HG03139 (cell line): ENCODE measurements at regions not wholly inside any gene's neighbourhood (a gene's known extent, or its start where the extent isn't known, plus 50 kb on each side); places are given as distances from the start of the nearest gene placed in this dataset.

Source experiments
- ATAC-seq: cut with Tn5 transposase; IDR thresholded peaks from one replicate; pipeline ENCODE4 v1.9.1; 2021; ENCODE audit not compliant: unreplicated experiment

- ATAC-seq = no peak
Measured at GRCh38 chr10:78912361-78913218, 156.2 kb upstream of the ZMIZ1 start.

DNA sequence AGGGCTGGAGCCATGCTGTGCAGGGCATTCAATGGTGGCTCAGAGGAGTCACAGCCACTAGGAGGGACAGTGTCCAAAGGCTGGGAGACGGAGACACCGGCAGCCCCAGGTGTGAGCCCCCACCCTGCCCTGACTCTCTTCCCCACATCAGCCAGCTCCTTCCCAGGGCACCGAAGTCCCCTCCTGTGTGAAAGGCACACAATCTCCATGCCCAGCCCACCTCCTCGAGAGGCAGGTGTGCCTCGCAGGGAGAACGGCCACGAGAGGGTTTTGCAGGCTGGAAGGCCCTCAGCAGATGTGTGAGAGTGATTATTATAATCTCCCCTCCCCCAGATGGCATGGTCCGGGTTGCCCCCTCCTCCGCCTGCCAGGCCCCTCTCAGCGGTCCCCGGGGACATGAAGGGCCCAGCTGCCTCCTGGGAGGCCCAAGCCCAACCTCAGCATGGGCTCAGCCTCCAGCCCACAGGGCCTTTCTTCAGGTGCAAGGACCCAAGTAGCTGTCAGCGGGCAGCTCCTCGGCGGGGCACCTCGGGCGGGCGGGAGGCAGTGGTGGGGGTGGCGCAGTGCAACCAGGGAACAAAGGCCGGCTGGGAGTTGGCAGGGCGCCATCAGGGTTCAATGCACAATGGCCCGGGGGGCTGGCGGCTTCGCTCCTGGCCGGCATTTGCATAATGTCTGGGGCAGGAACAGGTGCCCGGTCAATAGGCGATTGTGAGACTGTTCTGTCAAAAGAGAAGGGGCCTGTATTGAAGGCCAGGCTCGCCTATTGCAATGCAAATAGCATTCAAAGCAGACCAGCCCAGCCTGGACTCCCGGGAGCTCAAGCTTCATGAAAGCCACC is 155.3 kb upstream of the ZMIZ1 start:
- ATAC-seq = no peak

GRCh38 chr10:78914060-78914378 is 154.7 kb upstream of the ZMIZ1 start:
- ATAC-seq = no peak

DNA sequence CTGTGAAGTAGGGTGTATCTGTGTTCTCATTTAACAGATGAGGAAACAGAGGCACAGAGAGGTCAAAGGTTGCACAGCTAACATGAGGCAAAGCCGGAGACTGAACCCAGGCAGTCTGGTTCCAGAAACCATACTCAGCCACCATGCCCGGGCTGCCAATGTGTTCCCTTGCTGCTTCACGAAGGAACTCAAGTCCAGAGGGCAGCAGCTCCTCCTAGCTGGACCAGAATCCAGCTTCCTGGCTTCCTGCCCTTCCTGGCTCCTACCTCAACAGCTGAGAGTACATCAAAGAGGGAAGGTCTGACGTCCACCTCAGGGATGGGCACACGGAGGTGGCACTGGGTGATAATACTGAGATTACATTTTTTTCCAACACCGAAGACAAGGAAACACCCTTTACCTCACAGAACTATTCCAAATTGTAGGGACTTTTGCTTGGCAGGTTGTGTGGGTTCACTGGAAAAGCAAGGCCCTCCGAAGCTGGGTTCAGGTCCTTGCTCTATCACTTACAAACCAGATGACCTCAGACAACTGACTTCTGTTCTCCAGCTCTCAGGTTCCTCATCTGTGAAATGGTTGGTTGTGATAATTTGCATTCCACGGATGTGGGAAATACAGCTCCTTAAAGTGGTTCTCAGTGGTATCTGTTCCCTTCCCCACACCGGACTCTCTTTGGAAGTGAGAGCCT is 154.1 kb upstream of the ZMIZ1 start:
- ATAC-seq = no peak

- no peak for ATAC-seq
Measured at GRCh38 chr10:78915190-78915518, 153.6 kb upstream of the ZMIZ1 start.

- no peak for ATAC-seq
Measured at GRCh38 chr10:78916227-78916626, 152.5 kb upstream of the ZMIZ1 start.

DNA sequence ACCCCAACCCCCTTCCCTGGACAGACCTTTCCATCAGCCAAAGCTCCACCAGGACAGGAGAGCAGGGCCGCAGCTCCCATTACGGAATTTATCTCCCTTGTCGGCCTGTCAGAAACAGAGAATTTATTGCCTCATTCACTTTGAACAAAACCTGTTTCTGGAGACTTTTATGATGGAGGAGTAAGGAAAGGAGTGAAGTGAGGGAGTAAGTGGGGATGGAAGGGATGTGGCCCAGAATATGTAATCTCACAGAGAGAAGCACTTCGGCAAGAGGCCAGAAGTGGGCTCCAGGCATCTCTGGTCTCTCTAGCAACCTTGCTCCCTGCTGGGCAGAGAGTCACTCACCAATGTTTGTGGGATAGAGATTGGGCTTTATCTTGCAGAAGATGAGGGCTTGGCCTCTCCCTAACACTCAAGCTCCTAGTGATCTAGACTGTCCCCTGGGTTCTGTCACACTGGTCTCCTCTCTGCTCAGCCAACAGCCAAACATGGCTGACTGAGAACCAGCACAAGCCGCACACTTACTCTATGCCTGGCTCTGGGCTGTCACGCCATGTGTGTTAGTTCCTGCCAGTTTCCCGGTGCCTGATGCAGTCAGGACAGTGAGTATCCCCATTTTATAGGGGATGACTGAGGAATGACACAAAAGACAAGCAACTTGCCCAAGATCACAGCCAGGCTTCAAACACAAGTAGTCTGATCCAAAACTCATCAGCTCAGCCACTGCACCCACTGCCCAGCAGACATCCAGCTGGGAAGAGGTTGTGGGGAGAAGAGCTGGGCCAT is 149.4 kb upstream of the ZMIZ1 start:
- no peak for ATAC-seq

GRCh38 chr10:78920011-78920410 is 148.8 kb upstream of the ZMIZ1 start:
- ATAC-seq = no peak

GRCh38 chr10:78921895-78922294 is 146.9 kb upstream of the ZMIZ1 start:
- no peak for ATAC-seq

- ATAC-seq = no peak
Measured at GRCh38 chr10:78923647-78924318, 145.0 kb upstream of the ZMIZ1 start.

- ATAC-seq = no peak
Measured at GRCh38 chr10:78924319-78925003, 144.3 kb upstream of the ZMIZ1 start.

GRCh38 chr10:78925275-78925674 is 143.5 kb upstream of the ZMIZ1 start:
- ATAC-seq = no peak

DNA sequence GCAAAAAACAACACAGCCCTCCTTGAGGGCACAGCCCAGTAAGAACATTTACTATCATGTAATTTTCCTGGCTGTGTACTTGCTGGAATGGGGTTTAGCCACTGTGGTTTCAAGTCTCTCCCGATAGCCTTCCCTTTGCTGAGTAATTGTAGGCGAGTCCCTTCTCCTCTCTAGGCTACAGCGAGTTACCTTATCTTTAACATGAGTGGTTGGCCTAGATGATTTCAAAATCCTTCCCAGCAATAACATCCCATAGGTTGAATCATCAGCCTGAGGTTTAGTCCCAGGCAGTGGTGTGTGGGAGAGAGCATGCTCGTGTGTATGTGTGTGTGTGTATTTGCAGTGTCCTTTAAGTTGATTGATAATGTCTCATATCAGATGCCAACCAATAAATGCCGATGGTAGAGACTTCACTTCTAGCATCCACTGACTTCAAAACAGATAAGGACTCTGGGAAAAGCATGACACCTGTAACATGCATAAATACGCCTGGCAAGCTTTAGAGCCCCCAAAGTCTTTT is 142.9 kb upstream of the ZMIZ1 start:
- ATAC-seq = no peak

- ATAC-seq = no peak
Measured at GRCh38 chr10:78927257-78927995, 141.3 kb upstream of the ZMIZ1 start.

DNA sequence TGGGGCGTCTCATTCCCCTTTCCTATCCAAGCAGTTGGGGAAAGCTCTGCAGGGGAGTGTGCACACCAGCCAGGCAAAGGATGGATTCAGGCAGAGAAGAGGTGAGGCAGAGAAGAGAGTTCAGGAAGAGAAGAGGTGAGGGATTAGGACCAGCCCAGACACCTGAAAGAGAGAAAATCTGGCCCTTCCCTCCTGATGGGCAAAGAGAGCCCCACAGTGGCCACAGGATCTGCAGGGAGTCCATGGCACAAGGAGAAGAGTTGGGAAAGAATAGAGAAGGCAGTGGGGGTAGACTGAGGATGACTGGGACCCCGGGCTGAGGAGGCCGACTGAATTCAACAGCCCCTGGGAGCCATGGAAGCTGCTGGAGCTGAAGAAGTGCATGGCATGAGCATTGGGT is 140.4 kb upstream of the ZMIZ1 start:
- no peak for ATAC-seq

DNA sequence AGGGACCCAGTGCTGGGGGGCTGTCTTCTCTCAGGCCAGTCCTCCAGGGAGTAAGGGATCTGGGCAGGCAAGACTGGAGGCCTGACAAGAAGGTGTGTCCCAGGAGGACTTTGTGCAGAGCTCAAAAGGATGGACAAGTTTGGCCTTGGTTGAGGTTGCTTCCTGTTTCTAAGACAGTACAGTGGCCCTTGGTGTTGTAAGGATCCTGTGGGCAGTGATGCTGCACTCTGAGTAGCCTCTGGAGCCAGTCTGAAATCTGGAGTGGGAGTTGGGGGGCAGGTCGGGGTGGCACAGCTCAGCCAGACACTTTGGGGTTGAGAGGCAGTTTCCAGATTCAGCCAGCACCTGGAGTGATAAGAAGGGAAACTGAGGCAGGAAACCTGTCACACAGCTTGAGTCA is 139.2 kb upstream of the ZMIZ1 start:
- no peak for ATAC-seq

DNA sequence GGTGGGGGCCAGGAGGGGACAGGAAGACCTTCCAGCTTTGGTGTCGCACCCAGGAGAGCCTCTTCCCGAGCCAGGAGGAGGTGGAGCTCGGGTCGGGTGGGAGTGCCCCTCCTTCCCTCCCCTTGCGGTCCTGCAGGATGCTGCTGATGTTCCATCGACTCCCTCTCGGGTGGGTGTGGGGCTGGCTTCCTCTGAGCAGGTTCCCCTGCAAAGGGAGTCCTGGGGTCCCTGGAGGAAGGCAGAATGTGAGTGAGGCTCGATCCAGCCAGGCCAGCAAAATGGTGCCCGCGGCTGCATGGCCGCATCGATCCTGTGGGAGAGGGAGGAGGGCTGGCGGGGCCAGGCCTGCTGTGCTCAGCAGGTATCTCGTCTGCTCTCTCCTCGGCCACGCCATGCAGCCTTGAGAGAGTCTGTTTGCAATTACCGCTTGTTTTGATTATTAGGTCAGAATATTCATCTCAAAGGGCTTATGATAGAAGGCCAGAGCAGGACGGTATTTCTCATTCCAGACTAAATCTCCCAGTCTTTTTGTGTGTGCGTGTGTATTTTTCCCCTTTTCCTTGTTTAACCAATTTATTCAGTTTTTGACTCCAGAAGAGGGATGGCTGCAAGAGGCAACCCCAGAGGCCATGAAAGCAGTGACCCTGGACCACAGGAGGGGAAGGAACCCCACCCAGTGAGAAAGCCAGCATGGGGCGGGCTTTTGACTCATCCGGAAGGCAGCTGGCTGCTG is 137.3 kb upstream of the ZMIZ1 start:
- ATAC-seq = no peak

GRCh38 chr10:78932054-78932386 is 136.7 kb upstream of the ZMIZ1 start:
- ATAC-seq = no peak

DNA sequence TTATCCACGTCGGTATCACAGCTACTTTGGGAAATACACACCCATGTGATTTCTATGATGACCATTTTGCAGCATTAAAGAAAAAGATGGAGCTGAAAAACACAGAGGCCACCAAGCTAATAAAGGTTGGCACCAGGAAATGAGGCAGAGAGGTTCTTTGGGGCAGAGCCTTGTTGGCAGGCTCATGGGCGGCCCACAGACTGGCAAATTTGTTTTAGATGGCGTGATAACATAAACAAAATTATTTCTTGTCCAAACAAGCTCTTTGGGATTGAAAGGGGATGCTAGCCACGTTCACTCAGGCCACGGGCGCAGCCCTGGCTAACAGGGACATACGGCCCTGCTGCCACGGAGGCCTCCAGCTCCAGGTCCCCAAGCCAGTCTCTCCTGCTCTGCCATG is 135.9 kb upstream of the ZMIZ1 start:
- no peak for ATAC-seq
